ENCODE measurements at regions not wholly inside any gene's neighbourhood (a gene's known extent, or its start where the extent isn't known, plus 50 kb on each side); places are given as distances from the start of the nearest gene placed in this dataset.
A peak's percentile ranks its signal among the peaks of the same experiment; 100 is the strongest.
"Not testable (repeated sequence)": the region's sequence is repeated elsewhere in the genome, so short reads cannot be mapped to it uniquely, and the experiment has no call there.

GRCh38 chr3:74139648-74140047, 474.8 kb downstream of the CNTN3 start:
- H3K4me3 ChIP-seq (ENCODE audit: control insufficient read depth, low read depth, low read length): no peak overlapping the region
- DNase-seq (ENCODE audit: low read depth): peak; percentile 4
- TF ChIP-seq, protein P1, sequence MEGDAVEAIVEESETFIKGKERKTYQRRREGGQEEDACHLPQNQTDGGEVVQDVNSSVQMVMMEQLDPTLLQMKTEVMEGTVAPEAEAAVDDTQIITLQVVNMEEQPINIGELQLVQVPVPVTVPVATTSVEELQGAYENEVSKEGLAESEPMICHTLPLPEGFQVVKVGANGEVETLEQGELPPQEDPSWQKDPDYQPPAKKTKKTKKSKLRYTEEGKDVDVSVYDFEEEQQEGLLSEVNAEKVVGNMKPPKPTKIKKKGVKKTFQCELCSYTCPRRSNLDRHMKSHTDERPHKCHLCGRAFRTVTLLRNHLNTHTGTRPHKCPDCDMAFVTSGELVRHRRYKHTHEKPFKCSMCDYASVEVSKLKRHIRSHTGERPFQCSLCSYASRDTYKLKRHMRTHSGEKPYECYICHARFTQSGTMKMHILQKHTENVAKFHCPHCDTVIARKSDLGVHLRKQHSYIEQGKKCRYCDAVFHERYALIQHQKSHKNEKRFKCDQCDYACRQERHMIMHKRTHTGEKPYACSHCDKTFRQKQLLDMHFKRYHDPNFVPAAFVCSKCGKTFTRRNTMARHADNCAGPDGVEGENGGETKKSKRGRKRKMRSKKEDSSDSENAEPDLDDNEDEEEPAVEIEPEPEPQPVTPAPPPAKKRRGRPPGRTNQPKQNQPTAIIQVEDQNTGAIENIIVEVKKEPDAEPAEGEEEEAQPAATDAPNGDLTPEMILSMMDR (conservative IDR thresholded peaks at IDR 0.05; ENCODE audit: control insufficient read depth, insufficient read depth, low read depth, low read length): peak; percentile 26

- H3K4me3 ChIP-seq (ENCODE audit: control insufficient read depth, low read depth, low read length): no peak overlapping the region
- no peak for DNase-seq (ENCODE audit: low read depth)
- TF ChIP-seq, protein P1 (conservative IDR thresholded peaks at IDR 0.05; ENCODE audit: control insufficient read depth, insufficient read depth, low read depth, low read length): no peak
Observed at GRCh38 chr3:74137790-74138189, 476.7 kb downstream of the CNTN3 start.

DNA sequence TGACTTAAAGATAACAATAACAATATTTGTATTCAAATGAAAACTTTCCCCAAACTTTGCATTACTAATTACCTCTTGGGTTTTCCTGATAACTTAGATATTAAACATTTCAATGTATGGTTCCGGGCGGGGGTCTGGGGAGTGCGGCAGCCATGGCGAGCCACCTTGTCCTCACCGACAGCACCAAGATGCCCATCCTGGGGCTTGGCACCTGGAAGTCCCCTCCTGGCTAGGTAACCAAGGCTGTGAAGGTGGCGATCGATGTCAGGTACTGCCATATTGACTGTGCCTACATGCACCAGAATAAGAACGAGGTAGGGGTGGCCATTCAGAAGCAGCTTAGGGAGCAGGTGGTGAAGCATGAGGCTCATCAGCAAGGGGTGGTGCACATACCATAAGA, 478.7 kb downstream of the CNTN3 start:
- no peak for DNase-seq (ENCODE audit: low read depth)
- TF ChIP-seq, protein P1 (conservative IDR thresholded peaks at IDR 0.05; ENCODE audit: control insufficient read depth, insufficient read depth, low read depth, low read length): no peak
- H3K4me3 ChIP-seq (ENCODE audit: control insufficient read depth, low read depth, low read length): no peak overlapping the region

DNA sequence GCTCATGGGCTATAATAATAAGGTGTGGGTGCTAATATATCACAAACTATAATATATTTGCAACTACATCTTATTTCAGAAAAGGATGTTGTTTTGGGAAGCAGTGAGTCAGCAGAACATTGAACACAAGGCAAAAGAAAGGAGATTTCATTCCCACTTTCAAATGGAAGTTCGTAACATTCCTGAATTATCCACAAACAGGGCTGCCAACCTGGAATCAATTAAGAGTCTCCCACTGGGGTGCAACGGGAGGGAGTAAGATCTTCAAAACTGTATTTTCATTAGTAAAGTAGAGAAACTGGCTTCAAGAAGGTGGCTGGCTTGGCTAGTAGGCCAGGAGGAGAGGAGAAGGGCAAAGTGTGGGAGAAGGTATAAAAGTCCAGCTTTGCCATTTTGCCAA, 479.6 kb downstream of the CNTN3 start:
- TF ChIP-seq, protein P1 (conservative IDR thresholded peaks at IDR 0.05; ENCODE audit: control insufficient read depth, insufficient read depth, low read depth, low read length): no peak
- no peak overlapping the region for H3K4me3 ChIP-seq (ENCODE audit: control insufficient read depth, low read depth, low read length)
- no peak for DNase-seq (ENCODE audit: low read depth)

DNA sequence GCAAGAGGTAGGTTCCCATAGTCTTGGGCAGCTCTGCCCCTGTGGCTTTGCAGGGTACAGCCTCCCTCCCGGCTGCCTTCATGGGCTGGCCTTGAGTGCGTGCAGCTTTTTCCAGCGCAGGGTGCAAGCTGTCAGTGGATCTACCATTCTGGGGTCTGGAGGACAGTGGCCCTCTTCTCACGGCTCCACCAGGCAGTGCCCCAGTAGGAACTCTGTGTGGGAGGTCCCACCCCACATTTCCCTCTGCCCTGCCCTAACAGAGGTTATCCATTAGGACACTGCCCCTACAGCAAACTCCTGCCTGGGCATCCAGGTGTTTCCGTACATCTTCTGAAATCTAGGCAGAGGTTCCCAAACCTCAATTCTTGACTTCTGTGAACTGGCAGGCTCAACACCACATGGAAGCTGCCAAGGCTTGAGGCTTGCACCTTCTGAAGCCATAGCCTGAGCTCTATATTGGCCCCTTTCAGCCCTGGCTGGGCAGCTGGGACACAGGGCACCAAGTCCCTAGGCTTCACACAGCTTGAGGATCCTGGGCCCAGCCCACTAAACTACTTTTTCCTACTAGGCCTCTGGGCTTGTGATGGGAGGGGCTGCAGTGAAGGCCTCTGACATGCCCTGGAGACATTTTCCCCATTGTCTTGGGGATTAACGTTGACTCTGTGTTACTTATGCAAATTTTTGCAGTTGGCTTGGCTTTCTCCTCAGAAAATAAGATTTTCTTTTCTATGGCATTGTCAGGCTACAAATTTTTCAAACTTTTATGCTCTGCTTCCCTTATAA, 482.7 kb downstream of the CNTN3 start:
- H3K4me3 ChIP-seq (ENCODE audit: control insufficient read depth, low read depth, low read length); DNase-seq (ENCODE audit: low read depth): not testable (repeated sequence)

- TF ChIP-seq, protein P1 (conservative IDR thresholded peaks at IDR 0.05; ENCODE audit: control insufficient read depth, insufficient read depth, low read depth, low read length): no peak
- H3K4me3 ChIP-seq (ENCODE audit: control insufficient read depth, low read depth, low read length): no peak overlapping the region
- no peak for DNase-seq (ENCODE audit: low read depth)
Observed at GRCh38 chr3:74129611-74130010, 484.8 kb downstream of the CNTN3 start.

DNA sequence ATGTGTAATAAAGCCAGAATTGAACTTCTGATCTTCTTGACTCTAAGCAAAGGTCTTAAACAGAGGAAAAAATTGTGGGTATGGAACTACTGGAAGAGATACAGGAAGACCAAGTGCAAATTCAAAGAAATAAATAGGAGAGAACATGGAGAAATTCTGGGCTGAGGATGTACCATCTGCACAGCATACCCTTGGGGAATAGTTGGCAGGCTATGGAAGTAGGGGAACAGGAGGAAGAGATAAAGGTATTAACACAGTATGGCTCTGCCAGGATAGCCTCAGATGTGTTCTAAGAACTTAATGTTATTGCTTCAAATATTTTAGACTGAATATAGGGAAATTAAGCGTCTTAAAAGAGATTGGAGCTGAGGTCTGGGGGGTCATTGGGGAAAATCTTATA, 485.4 kb downstream of the CNTN3 start:
- TF ChIP-seq, protein P1 (conservative IDR thresholded peaks at IDR 0.05; ENCODE audit: control insufficient read depth, insufficient read depth, low read depth, low read length): no peak
- no peak overlapping the region for H3K4me3 ChIP-seq (ENCODE audit: control insufficient read depth, low read depth, low read length)
- DNase-seq (ENCODE audit: low read depth): no peak
